OCI-LY7 (cell line): ENCODE measurements at regions not wholly inside any gene's neighbourhood (a gene's known extent, or its start where the extent isn't known, plus 50 kb on each side); places are given as distances from the start of the nearest gene placed in this dataset.

ENCODE experiments used
- CTCF ChIP-seq: fragments of 200-600 bp; sonication (generic); conservative IDR thresholded peaks from 2 replicates; pipeline ENCODE4 v1.5.1; 2014; ENCODE audit warnings: mild to moderate bottlenecking, antibody characterized with exemption, low read length, moderate library complexity, mixed read lengths
- EZH2phosphoT487 ChIP-seq: fragments of 200-600 bp; sonication (generic); IDR thresholded peaks from 2 replicates; pipeline ENCODE4 v1.6.1; 2018; ENCODE audit warnings: low read depth, borderline replicate concordance, mild to moderate bottlenecking, mixed run types, antibody characterized with exemption, low read length, moderate library complexity, mixed read lengths

- TF ChIP-seq CTCF (no peak), EZH2phosphoT487 (no peak)
Observed at GRCh38 chr9:93899609-93900435, 55.3 kb downstream of the BARX1 start.
